GM21526 (cell line): ENCODE measurements at regions not wholly inside any gene's neighbourhood (a gene's known extent, or its start where the extent isn't known, plus 50 kb on each side); places are given as distances from the start of the nearest gene placed in this dataset.
"Not testable (repeated sequence)": the region's sequence is repeated elsewhere in the genome, so short reads cannot be mapped to it uniquely, and the experiment has no call there.

Source experiments
- ATAC-seq: cut with Tn5 transposase; IDR thresholded peaks from one replicate; pipeline ENCODE4 v1.9.1; 2021; ENCODE audit warnings: moderate library complexity; ENCODE audit not compliant: unreplicated experiment, low FRiP score

DNA sequence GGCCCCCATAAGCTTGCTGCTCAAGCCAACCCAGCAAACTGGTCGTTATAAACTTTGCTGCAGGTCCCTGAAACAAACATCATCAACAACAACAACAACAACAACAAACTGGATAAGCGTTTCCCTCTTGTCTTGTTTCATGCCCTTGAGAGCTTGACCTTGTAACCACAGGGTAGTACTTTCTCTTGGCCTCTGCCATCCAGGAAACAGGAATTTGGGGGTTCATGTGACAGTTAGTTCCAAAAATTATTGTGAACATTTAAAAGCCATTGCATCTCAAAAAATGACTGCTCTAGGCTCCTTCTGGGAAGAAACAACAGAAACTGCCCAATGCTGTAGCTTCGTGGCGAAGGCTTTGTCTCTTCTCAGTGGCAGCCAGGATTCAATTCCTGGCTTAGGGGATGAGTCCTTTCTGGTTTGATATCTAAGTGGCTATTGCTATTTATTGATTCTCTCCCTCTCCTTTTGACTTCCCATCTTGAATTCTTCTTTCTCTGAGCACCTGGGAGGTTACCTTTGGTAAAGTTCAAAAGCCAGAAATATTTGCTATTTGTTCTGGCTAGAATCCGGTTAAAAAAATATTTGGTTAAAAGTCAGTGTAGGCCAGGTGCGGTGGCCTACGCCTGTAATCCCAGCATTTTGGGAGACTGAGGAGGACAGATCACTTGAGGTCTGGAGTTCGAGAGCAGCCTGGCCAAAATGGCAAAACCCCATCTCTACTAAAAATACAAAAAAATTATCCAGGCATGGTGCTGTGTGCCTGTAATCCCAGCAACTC lies 52.0 kb upstream of the CPM start:
- no peak for ATAC-seq

DNA sequence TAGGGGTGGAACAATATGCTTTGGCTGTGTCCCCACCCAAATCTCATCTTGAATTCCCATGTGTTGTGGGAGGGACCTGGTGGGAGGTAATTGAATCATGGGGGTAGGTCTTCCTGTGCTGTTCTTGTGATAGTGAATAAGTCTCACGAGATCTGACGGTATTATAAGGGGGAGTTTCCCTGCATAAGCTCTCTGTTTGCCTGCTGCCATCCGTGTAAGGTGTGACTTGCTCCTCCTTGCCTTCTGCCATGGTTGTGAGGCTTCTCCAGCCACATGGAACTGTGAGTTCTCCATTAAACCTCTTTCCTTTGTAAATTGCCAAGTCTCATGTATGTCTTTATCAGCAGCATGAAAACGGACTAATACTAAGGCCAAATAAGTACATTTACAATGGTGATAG lies 64.6 kb upstream of the CPM start:
- not testable (repeated sequence) for ATAC-seq

DNA sequence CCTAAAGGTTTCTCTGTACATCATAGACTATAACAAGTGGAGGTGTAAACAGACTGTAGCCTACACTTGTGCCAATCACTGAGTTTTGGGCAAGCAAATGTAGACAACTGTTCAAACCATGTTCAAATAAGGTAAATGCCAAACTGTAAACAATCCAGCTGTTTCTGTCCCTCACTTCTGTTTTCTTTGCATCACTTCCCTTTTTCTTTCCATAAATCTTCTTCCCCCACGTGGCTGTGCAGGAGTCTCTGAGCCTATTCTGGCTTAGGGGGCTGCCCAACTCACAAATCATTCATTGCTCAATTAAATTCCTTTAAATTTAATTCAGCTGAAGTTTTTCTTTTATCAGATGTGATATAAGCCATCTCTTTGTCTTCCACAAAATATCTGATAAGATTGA lies 65.1 kb upstream of the CPM start:
- ATAC-seq, result no peak

DNA sequence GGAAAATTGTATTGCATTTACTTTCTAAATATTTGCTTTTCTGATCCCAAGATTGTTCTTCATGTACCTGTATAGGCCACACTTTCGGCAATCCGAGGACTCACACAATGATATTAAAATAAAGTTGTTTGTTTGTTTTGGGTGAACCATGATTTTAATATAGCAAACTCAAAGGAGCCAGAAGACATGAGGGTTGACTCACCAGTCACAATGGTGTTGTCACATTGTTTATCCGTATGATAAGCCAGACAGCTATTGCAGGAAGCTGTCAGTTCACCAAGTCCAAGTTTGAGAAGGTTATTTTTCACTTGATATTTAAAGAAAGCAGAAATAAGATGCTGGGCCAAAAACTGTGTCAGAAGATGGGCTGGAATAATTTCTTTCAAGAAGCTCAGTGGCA lies 67.1 kb upstream of the CPM start:
- ATAC-seq, result no peak

DNA sequence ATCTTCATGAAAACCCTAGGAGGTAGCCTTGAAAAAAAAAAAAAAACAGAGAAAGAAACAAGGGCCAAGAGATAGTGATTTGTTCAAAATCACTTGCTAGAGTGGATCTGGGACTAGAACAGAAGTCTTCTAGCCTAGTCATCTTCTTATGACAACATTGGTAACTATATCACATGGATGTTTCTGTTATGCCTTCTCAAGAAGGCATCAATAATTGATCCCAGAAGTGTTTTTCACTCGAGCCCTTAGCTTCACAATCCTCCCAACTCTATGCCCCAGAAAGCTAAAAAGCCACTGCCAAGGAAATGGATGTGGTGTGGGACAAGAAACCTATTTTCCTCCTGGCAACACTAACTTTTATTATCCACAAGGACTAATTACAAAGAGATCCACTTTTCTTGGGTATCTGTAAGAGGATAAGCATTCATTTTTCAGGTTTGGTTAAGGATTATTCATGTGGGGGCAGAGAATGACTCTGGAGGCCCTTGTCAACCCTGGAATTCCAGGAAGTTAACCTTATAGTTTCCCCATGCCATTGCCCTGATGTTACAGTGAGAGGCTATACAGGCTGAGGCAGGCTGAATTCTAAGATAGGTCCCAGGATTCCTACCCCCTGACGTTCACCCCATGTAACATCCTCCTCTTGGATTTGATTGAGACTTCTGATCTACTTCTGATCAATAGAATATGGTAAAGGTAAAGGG lies 67.7 kb upstream of the CPM start:
- ATAC-seq, result no peak

DNA sequence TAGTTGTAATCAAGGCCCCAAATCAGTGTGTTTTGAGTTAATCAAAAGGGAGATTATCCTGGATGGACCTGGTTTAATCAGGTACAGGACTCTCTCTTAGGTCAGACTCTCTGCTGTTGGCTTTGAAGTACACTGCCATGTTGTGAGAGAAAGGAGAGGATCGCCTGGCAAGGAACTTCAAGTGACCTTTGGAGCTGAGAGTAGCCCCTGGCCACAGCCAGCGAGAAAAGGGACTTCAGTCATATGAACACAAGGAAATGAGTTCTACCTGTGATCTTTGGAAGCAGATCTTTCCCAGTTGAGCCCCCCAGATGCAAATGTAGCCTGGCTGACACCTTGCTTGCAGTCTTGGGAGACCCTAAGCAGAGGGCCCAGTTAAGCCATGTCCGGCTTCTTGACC lies 68.3 kb upstream of the CPM start:
- ATAC-seq, result no peak

DNA sequence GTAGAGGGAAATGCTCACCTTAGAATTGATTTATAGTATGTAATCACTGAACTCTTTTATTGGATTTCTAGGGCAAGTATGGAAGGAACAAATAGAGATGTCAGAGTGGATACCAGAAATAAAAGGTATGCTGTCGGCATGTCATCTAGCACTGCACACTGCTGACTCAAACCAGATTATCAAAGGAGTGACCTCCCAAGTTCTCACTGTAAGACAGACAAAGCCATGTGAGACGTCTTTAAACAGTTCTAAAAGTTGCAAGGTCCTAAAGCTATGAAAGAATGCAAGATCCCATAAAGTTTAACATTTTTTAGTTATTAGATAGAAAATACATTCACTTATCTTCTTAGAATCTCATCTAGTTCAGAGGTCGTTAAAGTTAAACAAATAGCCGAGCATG lies 70.0 kb upstream of the CPM start:
- no peak for ATAC-seq

DNA sequence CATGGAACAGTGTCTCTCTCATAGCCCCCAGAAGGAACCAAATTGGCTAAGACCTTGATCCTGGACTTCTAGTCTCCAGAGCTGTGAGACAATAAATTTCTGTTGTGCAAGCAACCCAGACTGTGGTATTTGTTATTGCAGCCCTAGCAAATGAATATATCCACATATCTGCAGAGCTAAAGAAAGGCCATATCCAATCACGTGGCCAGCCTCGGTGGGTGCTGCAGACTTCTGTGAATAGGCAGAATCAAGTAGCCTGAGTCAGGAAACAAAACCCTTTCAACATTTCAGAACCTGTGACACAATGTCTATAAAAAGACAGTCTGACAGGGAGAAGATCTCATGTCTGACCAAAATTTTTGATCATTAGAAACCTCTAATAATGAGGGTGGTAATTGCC lies 71.0 kb upstream of the CPM start:
- ATAC-seq, result no peak

DNA sequence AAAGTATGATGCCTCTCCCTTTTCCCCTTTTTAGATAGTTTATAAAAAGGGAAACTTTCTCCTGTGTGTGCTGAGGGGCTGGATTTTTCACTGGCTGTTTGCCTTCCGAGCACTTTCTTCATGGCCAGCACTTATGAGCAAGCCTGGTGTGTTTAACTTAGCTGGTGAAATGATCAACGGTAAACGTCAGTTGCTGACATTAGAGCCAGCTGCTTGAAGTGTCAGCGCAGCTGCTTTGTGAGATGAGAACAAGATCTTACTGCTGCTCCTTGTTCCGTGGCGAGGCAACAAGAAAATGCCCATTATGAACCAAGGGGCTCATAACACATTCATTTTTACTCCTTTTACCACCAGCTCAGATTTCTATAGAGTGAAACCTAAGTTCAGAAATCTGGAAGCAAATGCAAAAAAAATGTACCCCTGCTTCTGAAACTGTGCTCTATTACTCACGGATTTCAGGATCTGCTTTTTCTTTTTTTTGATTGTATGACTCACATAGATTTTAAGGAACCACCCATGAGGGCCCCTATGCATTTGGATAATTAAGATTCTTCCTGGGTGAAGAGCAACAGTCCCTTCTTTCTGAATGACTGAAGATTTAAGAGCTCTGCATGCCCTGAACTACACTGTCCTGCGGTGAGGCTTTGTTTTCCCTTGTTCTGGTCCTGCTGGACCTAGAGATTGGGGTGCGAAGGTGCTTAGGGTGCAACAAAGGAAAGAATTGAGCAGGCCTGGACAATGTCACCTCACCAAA lies 74.3 kb upstream of the CPM start:
- no peak for ATAC-seq

DNA sequence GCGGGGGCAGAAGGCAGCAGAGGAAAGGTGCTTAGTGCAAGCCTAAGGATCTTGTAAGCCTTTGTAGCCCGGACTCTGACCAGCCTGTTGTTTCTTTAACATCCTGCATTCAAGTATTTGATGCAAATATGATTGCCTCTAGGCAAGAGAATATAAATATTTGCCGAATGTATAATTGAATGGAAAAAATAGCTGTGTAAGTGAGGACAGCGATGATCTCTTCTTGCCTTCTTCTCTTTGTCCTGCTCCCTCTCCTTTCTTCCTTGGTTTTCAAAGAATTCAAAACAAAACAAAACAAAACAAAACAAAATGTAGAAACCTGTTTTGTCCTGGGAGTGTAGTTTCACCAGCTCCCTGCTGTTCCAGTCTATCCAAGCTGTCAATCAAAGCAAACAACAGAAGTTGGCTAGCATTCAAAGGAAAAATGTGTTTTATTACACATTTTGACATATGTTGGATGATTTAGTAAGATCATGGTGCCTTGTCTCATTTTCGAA lies 74.9 kb upstream of the CPM start:
- ATAC-seq, result no peak

DNA sequence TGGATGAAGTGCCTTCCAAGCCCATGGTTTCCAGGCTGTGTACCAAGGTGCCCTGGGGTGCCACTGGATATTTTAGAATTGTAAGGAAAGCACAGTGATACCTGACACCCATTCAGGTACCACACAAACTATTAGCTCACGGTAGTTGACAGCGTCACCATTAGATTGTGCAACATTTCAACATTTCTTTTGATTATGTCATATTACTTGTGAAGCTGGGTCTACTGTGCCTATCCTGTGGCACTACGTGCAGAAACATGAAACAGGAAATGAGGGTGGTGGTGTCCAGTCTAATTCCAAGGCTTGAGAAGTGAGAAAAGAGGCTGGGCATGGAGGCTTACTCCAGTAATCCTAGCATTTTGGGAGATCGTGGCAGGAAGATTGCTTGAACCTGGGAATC lies 75.5 kb upstream of the CPM start:
- no peak for ATAC-seq

DNA sequence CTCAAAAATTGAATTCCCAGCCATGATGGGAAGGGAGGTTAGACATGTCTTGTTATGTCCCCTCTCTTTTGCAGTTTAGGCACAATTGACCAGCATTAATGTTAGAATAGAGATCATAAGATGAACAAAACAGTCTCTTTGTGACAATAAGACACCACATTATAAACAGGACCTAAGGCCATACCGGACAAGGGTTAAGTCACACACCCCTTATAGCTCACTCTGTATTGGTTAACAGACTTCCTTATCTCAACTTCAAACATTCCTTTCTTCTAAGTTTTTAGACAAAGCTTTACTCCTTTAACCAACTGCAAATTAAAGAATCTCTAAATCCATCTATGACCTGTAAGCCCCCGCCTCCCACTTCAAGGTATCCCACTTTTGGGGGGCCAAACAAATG lies 81.1 kb upstream of the CPM start:
- ATAC-seq, result no peak

DNA sequence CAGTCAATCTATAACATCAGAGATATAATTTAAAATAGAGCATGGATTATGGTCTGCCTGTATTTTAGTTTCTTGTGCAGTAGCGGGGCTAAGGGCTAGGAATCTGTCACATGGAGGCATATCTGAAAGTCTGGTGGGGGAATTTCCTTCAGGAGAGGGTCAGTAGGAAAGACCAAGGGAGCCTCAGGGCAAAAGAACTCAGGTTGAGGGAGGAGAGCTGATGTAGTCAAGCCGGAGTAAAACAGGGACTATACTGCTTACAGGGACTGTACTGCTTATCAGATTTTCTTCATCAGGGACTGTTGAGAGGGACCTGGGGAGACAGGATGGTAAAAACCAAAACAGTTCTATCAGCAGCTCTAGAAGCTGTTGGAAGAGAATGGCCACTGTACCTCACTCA lies 82.0 kb upstream of the CPM start:
- no peak for ATAC-seq

DNA sequence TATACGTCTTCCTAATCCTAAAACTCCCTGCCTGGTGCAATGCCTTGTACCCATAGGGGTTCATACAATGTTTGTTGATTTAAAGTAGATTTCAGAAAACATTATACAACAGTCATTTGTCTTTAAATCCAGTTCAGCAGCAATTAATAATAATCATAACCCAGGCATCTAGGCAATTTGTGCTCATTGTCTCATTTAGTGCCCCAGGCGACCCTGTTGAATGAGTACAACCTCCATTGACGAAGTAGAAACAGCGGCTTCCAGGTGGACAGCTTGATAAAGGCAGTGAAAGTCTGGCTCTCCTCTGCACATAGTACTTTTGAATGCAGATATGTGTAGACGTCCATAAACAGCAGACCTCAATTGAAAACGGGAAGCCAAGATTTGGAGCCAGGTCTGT lies 82.9 kb upstream of the CPM start:
- no peak for ATAC-seq

DNA sequence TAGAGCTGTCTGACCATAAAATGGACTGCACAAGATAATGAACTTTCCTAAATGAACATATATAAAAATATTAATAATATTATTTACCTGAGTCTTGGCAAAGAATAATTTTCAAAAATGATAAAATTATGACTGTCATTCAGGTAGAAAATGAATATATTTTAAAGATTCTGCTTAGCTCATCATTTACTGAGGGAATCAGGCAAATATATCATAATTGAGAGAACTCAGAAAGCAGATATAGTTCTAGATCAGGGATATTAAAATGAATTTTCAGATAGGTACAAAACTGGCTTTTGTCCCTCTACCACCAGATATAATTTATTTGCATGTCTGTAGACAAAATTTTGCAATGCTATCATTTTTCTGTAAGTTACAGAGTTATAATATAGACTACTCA lies 86.1 kb upstream of the CPM start:
- ATAC-seq, result no peak

DNA sequence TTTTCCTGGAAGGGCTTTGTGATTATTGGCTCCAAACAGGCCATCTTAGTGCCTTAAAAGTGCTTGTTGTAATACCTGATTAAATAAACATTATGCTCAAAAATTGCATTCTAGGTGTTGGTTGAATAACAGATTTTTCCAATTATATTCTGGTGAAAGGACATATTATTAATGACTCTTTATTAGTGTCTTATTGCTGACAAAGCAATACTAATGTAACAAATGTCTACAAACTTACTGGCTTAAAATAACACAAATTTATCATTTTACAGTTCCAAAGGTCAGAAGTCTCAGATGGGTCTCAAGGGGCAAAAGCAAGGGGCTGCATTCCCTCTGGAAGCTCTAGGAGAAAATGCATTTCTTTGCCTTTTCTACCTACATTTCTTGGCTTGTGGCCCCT lies 86.9 kb upstream of the CPM start:
- ATAC-seq, result no peak

DNA sequence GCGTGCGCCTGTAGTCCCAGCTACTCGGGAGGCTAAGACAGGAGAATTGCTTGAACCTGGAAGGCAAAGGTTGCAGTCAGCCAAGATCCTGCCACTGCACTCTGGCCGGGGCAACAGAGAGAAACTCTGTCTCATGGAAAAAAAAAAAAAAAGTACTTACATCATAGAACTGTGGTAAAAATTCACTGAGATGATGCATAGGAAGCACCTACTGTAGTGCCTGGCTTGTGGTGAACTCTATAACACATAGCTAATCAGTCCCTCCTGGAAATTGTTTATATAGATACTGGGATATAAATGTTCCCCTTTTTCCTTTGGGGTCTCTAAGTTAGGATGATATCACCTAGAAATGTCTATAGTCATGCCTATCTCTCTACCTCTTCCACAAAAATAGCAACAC lies 89.7 kb upstream of the CPM start:
- ATAC-seq, result no peak

DNA sequence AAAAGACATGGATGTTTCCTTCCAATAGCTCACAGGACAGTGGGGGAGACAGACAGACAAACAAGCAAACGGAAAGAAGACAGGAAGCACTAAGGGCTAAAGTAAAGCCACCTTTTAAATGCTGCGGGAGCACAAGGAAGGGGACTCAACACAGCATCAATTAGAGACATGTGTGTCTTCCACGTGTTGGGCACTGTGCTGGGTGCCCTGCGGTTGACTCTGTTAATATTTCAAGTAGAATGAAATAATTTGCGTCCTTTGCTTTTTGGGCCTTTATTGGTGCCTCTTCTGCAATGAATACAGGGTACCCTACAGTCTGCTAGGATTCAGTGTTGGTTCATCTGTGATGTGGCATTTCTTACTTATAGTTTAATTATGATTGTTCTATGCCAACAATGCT lies 90.9 kb upstream of the CPM start:
- ATAC-seq, result no peak

DNA sequence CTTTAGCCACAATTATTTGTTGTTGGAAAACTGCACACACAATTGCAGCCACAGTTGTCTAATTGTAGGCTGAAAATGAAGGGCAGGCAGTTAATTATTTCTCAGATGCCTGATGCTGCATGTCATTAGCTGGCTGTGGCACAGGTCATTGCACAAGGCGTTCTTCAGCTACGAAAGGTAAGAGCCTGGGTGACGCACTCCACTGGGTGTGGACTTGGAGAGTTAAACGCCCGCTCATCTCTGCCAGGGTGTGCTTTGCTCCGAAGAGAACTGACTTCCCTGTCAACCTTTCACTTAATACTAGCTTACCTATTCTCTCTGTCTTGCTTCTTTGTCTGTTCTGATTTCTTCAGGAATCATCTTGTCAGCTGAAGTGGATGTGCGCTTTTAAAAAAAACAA lies 91.4 kb upstream of the CPM start:
- no peak for ATAC-seq

DNA sequence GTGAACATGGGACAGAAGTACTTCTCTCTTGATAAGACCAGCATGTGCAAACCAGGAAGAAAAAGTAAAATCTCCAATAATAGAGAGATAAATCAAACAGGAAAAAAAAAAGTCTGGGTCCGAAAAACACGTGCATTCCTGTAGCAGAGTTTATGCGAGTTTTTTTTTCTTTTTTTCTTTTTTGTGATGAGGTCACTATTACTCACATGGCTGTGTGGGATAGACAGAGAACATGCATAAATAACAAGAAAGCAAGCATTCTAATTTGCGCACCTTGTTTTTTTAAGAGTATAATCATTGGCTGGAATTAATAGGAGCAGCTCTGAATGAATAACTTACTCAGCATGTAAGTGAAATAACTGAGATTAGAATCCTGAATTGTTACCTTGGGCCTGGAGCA lies 91.9 kb upstream of the CPM start:
- no peak for ATAC-seq

DNA sequence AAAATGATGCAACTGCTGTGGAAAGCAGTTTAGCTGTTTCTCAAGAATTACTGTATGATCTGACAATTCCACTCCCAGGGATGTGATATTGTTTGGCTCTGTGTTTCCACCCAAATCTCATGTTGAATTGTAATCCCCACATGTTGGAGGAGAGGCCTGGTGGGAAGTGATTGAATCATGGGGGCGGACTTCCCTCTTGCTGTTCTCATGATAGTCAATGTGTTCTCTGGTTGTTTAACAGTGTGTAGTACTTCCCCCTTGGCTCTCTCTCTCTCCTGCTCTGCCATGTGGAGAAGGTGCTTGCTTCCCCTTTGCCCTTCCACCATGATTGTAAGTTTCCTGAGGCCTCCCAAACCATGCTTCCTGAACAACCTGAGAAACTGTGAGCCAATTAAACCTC lies 93.4 kb upstream of the CPM start:
- no peak for ATAC-seq
